Ovary (tissue), 7 donors: ENCODE measurements at regions not wholly inside any gene's neighbourhood (a gene's known extent, or its start where the extent isn't known, plus 50 kb on each side); places are given as distances from the start of the nearest gene placed in this dataset.
"Not testable (repeated sequence)": the region's sequence is repeated elsewhere in the genome, so short reads cannot be mapped to it uniquely, and the experiment has no call there.

ENCODE experiments used
- DNase-seq, 5 donors: peaks; one replicate each; pipeline ENCODE4 v3.0.0-alpha.2; 2019 to 2020
- H3K27ac ChIP-seq, 2 donors: fragments of 200-600 bp; one replicate each; pipeline versions ENCODE4 v1.5.1 to v1.8.0; 2019 to 2022
- H3K27me3 ChIP-seq: fragments of 200-600 bp; one replicate; pipeline ENCODE4 v1.8.0; 2022
- H3K36me3 ChIP-seq: fragments of 200-600 bp; sonication (generic); one replicate; pipeline ENCODE4 v1.5.1; 2019
- H3K4me1 ChIP-seq: one replicate; pipeline ENCODE4 v1.8.1; 2013; ENCODE audit warnings: mild to moderate bottlenecking, moderate library complexity; ENCODE audit not compliant: insufficient read depth
- H3K4me3 ChIP-seq: fragments of 200-600 bp; sonication (generic); one replicate; pipeline ENCODE4 v1.5.1; 2017
- H3K9me3 ChIP-seq, 2 donors: fragments of 200-600 bp in 1 of 2; sonication (generic) in 1 of 2; one replicate each; pipeline versions ENCODE4 v1.5.1 to v1.8.1; 2013 to 2019; ENCODE audit warnings: mild to moderate bottlenecking in 1 of 2, moderate library complexity in 1 of 2
- CTCF ChIP-seq, 3 donors: fragments of 450-650 bp in 2 of 3; fragments of 200-600 bp in 1 of 3; IDR thresholded peaks; one replicate each; pipeline versions ENCODE4 v1.5.1 to v1.8.0; 2016 to 2022; ENCODE audit warnings: antibody characterized with exemption in 3 of 3, mild to moderate bottlenecking in 1 of 3
- EP300 ChIP-seq: sonication (generic); formaldehyde crosslinking; IDR thresholded peaks from one replicate; pipeline ENCODE4 v1.6.1; 2017; ENCODE audit warnings: antibody characterized with exemption
- POLR2A ChIP-seq: fragments of 450-650 bp; IDR thresholded peaks from one replicate; pipeline ENCODE4 v1.6.1; 2017; ENCODE audit warnings: antibody characterized with exemption, mild to moderate bottlenecking, moderate library complexity
- WGBS, 3 donors: extraction: QIAGEN DNeasy Blood & Tissue Kit in 1 of 3; methylation state at CpG; one replicate each; pipeline versions ENCODE4 v1.1.5 to v1.1.7; 2013 to 2017; 5-methylcytosine and 5-hydroxymethylcytosine counted together
- intact Hi-C, 4 donors: fragments of 100-400 bp; cut with DNase I; formaldehyde crosslinking; loops; one replicate each; pipeline versions ENCODE4 v1.11.0 to v1.15.1; 2022 to 2023
- donor health status: DM: no; HTN: no; CAD: no; lungs with moderate emphysema.
- donor health status: DM: no; HTN: no; CAD: no.
- donor health status: Bipolar disorder and iron deficiency.
- donor health status: DM: no; HTN: no; CAD: no.
- donor health status: DM: yes; HTN: yes; CAD: no.

DNA sequence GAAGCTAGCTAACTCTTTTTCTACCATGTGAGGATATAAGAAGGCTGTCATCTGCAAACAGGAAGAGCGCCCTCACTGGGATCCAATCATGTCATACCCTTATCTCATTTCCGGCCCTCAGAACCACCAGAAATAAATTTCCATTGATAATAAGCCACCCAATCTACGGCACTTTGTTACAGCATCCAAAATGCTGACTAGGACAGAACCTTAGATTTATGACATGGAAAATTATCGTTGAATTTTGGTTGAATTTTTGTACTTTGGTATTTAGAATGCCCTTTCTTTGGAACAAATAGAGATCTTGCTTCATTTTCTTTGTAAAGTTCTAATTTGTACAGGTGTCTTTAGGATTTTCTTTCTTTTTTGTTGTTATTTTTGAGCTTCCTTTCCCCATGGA is 53.3 kb upstream of the CYLC2 start:
- TF ChIP-seq EP300: no peak
- TF ChIP-seq POLR2A: no peak
- no peak for TF ChIP-seq CTCF (IDR thresholded peaks at IDR 0.05)
- Histone ChIP-seq H3K9me3 (no peaks in the 10 kb centered on the region), H3K27me3 (no peaks in the 10 kb centered on the region), H3K36me3 (no peaks in the 10 kb centered on the region), H3K27ac (no peak overlapping the region), H3K4me3 (no peak overlapping the region), H3K4me1 (no peaks in the 10 kb centered on the region)
- WGBS, 3 donors: 70 to 84% (median 76%) methylated on average over 4 of the region's 4 CpGs
- intact Hi-C loops: no loop called here
- no peak for DNase-seq

DNA sequence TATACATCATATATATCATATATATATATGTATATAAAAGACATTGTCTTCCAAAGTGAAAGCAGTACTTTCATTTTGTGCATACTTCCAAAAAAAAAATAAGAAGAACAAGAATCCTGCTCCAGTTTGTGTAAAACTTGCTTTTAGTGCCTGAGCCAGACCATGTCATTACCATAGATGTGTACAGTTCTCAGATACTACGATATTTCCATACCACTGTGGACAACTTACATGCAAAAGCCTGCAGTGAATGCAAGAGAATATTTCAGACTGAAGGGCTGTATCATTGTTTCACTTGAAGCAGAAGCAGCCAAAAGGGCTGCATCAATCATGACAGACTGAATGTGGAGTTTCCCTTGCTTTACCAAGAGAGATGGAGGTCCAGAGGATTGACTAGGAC is 72.6 kb upstream of the CYLC2 start:
- no peaks in the 10 kb centered on the region for H3K27me3 ChIP-seq
- intact Hi-C loops: no loop called here
- no peak overlapping the region for H3K27ac ChIP-seq
- 59 to 84% (median 63%) methylated on average over 1 of the region's 1 CpG for WGBS, 3 donors
- H3K9me3 ChIP-seq: no peaks in the 10 kb centered on the region
- H3K4me1 ChIP-seq: no peaks in the 10 kb centered on the region
- DNase-seq: no peak
- no peaks in the 10 kb centered on the region for H3K36me3 ChIP-seq
- TF ChIP-seq POLR2A: no peak
- TF ChIP-seq EP300: no peak
- TF ChIP-seq CTCF (IDR thresholded peaks at IDR 0.05): no peak
- no peak overlapping the region for H3K4me3 ChIP-seq

- TF ChIP-seq EP300 (no peak), POLR2A (no peak), CTCF (IDR thresholded peaks at IDR 0.05) (no peak)
- no peak overlapping the region for H3K4me3 ChIP-seq
- WGBS, 3 donors: 47 to 68% (median 67%) methylated on average over 2 of the region's 2 CpGs
- no peaks in the 10 kb centered on the region for H3K4me1 ChIP-seq
- no peaks in the 10 kb centered on the region for H3K27me3 ChIP-seq
- H3K9me3 ChIP-seq: no peaks in the 10 kb centered on the region
- H3K36me3 ChIP-seq: no peaks in the 10 kb centered on the region
- DNase-seq: no peak
- H3K27ac ChIP-seq: no peak overlapping the region
- intact Hi-C loops: no loop called here
Observed at GRCh38 chr9:102911185-102911584, 83.9 kb upstream of the CYLC2 start.

DNA sequence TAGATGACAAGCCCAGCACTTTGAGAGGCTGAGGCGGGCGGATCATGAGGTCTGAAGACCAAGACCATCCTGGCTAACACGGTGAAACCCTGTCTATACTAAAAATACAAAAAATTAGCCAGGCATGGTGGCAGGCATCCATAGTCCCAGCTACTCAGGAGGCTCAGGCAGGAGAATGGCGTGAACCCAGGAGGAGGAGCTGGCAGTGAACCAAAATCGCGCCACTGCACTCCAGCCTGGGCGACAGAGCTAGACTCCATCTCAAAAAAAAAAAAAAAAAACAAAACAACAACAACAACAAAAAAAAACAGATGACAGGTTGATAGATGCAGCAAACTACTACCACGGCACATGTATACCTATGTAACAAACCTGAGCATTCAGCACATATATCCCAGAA is 89.3 kb upstream of the CYLC2 start:
- intact Hi-C loops, DNase-seq, H3K4me1 ChIP-seq, H3K36me3 ChIP-seq, H3K9me3 ChIP-seq, H3K27me3 ChIP-seq, H3K4me3 ChIP-seq, H3K27ac ChIP-seq: not testable (repeated sequence)
- WGBS, 3 donors: 81 to 87% (median 84%) methylated on average over 8 of the region's 8 CpGs

DNA sequence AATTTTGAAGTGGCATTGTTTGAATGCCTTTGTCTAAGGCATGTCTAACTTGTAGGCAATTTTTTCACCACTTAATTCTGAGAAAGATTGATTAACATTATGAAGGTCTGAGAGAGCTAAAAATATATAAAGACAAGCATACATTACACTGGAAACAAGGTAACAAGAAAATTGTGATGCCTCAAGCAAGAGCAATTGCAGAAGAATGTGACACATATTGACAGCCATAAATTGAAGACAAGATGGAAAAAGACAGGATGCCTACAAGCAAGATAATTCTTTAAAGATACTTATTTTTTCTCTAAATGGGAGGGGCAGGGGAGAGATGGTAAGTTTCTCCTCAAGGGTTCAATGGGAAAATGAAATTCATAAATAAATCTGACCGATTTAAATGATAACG is 103.1 kb upstream of the CYLC2 start:
- no peak overlapping the region for H3K4me3 ChIP-seq
- no peaks in the 10 kb centered on the region for H3K9me3 ChIP-seq
- H3K27ac ChIP-seq: no peak overlapping the region
- DNase-seq: no peak
- no peak for TF ChIP-seq POLR2A
- no peak for TF ChIP-seq EP300
- no peak for TF ChIP-seq CTCF (IDR thresholded peaks at IDR 0.05)
- no peaks in the 10 kb centered on the region for H3K27me3 ChIP-seq
- H3K4me1 ChIP-seq: no peaks in the 10 kb centered on the region
- no peaks in the 10 kb centered on the region for H3K36me3 ChIP-seq
- intact Hi-C loops: no loop called here
- 94 to 96% (median 95%) methylated on average over 2 of the region's 2 CpGs for WGBS, 3 donors

DNA sequence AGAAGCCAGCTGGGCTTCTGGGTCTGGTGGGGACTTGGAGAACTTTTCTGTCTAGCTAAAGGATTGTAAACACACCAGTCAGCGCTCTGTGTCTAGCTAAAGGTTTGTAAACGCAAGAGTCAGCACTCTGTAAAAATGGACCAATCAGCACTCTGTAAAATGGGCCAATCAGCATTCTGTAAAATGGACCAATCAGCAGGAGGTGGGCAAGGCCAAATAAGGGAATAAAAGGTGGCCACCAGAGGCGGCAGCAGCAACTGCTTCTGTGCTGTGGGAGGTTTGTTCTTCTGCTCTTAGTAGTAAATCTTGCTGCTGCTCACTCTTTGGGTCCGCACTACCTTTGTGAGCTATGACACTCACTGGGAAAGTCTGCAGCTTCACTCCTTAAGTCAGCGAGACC is 106.4 kb upstream of the CYLC2 start:
- 88 to 90% (median 88%) methylated on average over 5 of the region's 5 CpGs for WGBS, 3 donors
- DNase-seq, intact Hi-C loops, H3K4me1 ChIP-seq, H3K36me3 ChIP-seq, H3K4me3 ChIP-seq, H3K9me3 ChIP-seq, H3K27me3 ChIP-seq, H3K27ac ChIP-seq: not testable (repeated sequence)
